Astrocyte of the cerebellum (primary cell): ENCODE measurements at regions not wholly inside any gene's neighbourhood (a gene's known extent, or its start where the extent isn't known, plus 50 kb on each side); places are given as distances from the start of the nearest gene placed in this dataset.

Experiments used
- DNase-seq: peaks from one replicate; pipeline ENCODE4 v3.0.0-alpha.2; 2011; ENCODE audit warnings: low read depth
- H3K4me3 ChIP-seq: 2 replicates; pipeline ENCODE4 v1.5.1; 2011; ENCODE audit warnings: mild to moderate bottlenecking, low read depth, low read length, moderate library complexity
- CTCF ChIP-seq: IDR thresholded peaks from 2 replicates; pipeline ENCODE4 v1.5.1; 2012; ENCODE audit warnings: low read length, low read depth, moderate library complexity, mild to moderate bottlenecking; ENCODE audit errors: missing control alignments
- in situ Hi-C: cut with HindIII; loops from 2 replicates; pipeline ENCODE4 v1.10.0; 2017; ENCODE audit warnings: low sequenced_read_pairs

- in situ Hi-C loops: no loop called here
- TF ChIP-seq CTCF: no peak
- H3K4me3 ChIP-seq: no peak overlapping the region
- DNase-seq: no peak
These were observed 131.1 kb upstream of the IPO5 start for GRCh38 chr13:97822377-97822776.

- TF ChIP-seq CTCF: no peak
- in situ Hi-C loops: no loop called here
- H3K4me3 ChIP-seq: no peak overlapping the region
- DNase-seq: no peak
These were observed 127.0 kb upstream of the IPO5 start for GRCh38 chr13:97826421-97827012.

GRCh38 chr13:97834250-97834649, 119.2 kb upstream of the IPO5 start:
- no peak for DNase-seq
- no peak for TF ChIP-seq CTCF
- H3K4me3 ChIP-seq: no peak overlapping the region
- in situ Hi-C loops: no loop called here

GRCh38 chr13:97843189-97843588, 110.3 kb upstream of the IPO5 start:
- DNase-seq: no peak
- H3K4me3 ChIP-seq: no peak overlapping the region
- TF ChIP-seq CTCF: no peak
- in situ Hi-C loops: no loop called here

- no peak for TF ChIP-seq CTCF
- in situ Hi-C loops: no loop called here
- no peak for DNase-seq
- no peak overlapping the region for H3K4me3 ChIP-seq
These were observed 109.3 kb upstream of the IPO5 start for GRCh38 chr13:97844151-97844550.

DNA sequence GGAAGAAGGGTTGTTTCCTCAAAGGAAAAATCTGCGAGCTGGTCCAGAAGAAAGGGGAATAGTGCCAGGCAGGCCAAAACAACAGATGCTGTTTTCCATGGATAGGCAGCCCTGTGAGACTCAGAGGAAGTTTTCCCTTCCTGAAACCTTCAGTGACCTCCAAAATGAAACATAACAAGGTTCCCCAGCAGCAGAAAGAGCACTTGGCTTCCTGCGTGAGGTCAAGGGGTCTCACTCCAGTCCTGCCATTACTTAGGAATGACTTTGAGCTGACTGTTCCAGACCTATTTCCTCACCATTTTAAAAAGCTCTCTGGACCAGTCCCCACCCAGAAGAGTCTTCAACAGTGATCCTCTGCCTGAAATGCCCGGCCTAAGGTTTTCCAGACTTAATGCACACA, 104.6 kb upstream of the IPO5 start:
- TF ChIP-seq CTCF: no peak
- no peak for DNase-seq
- in situ Hi-C loops: no loop called here
- no peak overlapping the region for H3K4me3 ChIP-seq

- DNase-seq: no peak
- in situ Hi-C loops: no loop called here
- H3K4me3 ChIP-seq: no peak overlapping the region
- peak; percentile 36 for TF ChIP-seq CTCF
These were observed 104.2 kb upstream of the IPO5 start for GRCh38 chr13:97849305-97849704.
